Calu3 (cell line): ENCODE measurements at regions not wholly inside any gene's neighbourhood (a gene's known extent, or its start where the extent isn't known, plus 50 kb on each side); places are given as distances from the start of the nearest gene placed in this dataset.

Source experiments
- BruUV-seq: library from RNA; stranded (reverse); fragments of 400-500 nt; replicated peaks from 2 replicates; lab custom pipeline; 2021; lab: Mats Ljungman, UMichigan
- CTCF ChIA-PET: fragments of 300-600 bp; sonication (Branson Sonifier 250); formaldehyde crosslinking; loops from one replicate; lab custom pipeline; 2022; ENCODE audit warnings: antibody characterized with exemption; lab: Charles Lee
- DNase-seq: peaks from one replicate; pipeline ENCODE4 v3.0.0; 2022
- H3K27ac Mint-ChIP-seq: one replicate; pipeline ENCODE4 v1.8.0; 2022; ENCODE audit warnings: mixed read lengths; ENCODE audit not compliant: unreplicated experiment
- H3K27me3 Mint-ChIP-seq: one replicate; pipeline ENCODE4 v1.8.0; 2022; ENCODE audit warnings: mixed read lengths; ENCODE audit not compliant: unreplicated experiment
- H3K36me3 Mint-ChIP-seq: one replicate; pipeline ENCODE4 v1.8.0; 2022; ENCODE audit warnings: mild to moderate bottlenecking, moderate library complexity, mixed read lengths; ENCODE audit not compliant: insufficient read depth, unreplicated experiment
- H3K4me1 Mint-ChIP-seq: one replicate; pipeline ENCODE4 v1.8.0; 2022; ENCODE audit warnings: mild to moderate bottlenecking, low read depth, mixed read lengths; ENCODE audit not compliant: unreplicated experiment
- H3K4me3 Mint-ChIP-seq: one replicate; pipeline ENCODE4 v1.8.0; 2022; ENCODE audit warnings: mild to moderate bottlenecking, low read depth, moderate library complexity, mixed read lengths; ENCODE audit not compliant: unreplicated experiment
- H3K9me3 Mint-ChIP-seq: one replicate; pipeline ENCODE4 v1.8.0; 2022; ENCODE audit warnings: low read depth, mixed read lengths; ENCODE audit not compliant: unreplicated experiment
- CTCF ChIP-seq: fragments of 200-600 bp; IDR thresholded peaks from one replicate; pipeline ENCODE4 v1.8.0; 2022; ENCODE audit warnings: antibody characterized with exemption; ENCODE audit not compliant: unreplicated experiment
- intact Hi-C: fragments of 100-400 bp; cut with micrococcal nuclease; formaldehyde crosslinking; loops from one replicate; pipeline ENCODE4 v1.10.0; 2022; ENCODE audit not compliant: unreplicated experiment

GRCh38 chr3:65276551-65276950 lies 588.8 kb upstream of the ADAMTS9 start:
- no TSS peak for BruUV-seq
- Mint-ChIP-seq H3K36me3 (no peaks in the 10 kb centered on the region), H3K27ac (no peak overlapping the region), H3K4me3 (no peak overlapping the region), H3K27me3 (peaks cover 67% of the 10 kb centered on the region), H3K9me3 (no peaks in the 10 kb centered on the region), H3K4me1 (no peaks in the 10 kb centered on the region)
- TF ChIP-seq CTCF = no peak
- CTCF ChIA-PET = no interaction called here
- DNase-seq = no peak
- intact Hi-C loops = no loop called here

GRCh38 chr3:65268426-65268825 lies 580.6 kb upstream of the ADAMTS9 start:
- Mint-ChIP-seq H3K36me3 (no peaks in the 10 kb centered on the region), H3K4me1 (no peaks in the 10 kb centered on the region), H3K27me3 (no peaks in the 10 kb centered on the region), H3K9me3 (peaks cover 2% of the 10 kb centered on the region), H3K4me3 (no peak overlapping the region), H3K27ac (no peak overlapping the region)
- DNase-seq = no peak
- no TSS peak for BruUV-seq
- intact Hi-C loops = no loop called here
- TF ChIP-seq CTCF = no peak
- CTCF ChIA-PET = no interaction called here

- Mint-ChIP-seq H3K27me3 (no peaks in the 10 kb centered on the region), H3K27ac (no peak overlapping the region), H3K4me1 (no peaks in the 10 kb centered on the region), H3K4me3 (no peak overlapping the region), H3K9me3 (peaks cover 2% of the 10 kb centered on the region), H3K36me3 (no peaks in the 10 kb centered on the region)
- intact Hi-C loops = no loop called here
- CTCF ChIA-PET = no interaction called here
- DNase-seq = no peak
- no TSS peak for BruUV-seq
- TF ChIP-seq CTCF = no peak
Measured at GRCh38 chr3:65265942-65266590, 578.3 kb upstream of the ADAMTS9 start.

- H3K9me3 Mint-ChIP-seq = peaks cover 2% of the 10 kb centered on the region
- BruUV-seq = no TSS peak
- H3K4me3 Mint-ChIP-seq = no peak overlapping the region
- no peak overlapping the region for H3K27ac Mint-ChIP-seq
- H3K4me1 Mint-ChIP-seq = no peaks in the 10 kb centered on the region
- no peak for DNase-seq
- peaks cover 1% of the 10 kb centered on the region for H3K27me3 Mint-ChIP-seq
- intact Hi-C loops = no loop called here
- no peak for TF ChIP-seq CTCF
- CTCF ChIA-PET = interaction anchor here (0.5 kb wide), 1 partner anchor 747 kb away, joined by 4 read pairs; no protein-coding TSS in a partner anchor
- no peaks in the 10 kb centered on the region for H3K36me3 Mint-ChIP-seq
Measured at GRCh38 chr3:65265511-65265910, 577.7 kb upstream of the ADAMTS9 start.
